ENCODE measurements at regions not wholly inside any gene's neighbourhood (a gene's known extent, or its start where the extent isn't known, plus 50 kb on each side); places are given as distances from the start of the nearest gene placed in this dataset.

DNA sequence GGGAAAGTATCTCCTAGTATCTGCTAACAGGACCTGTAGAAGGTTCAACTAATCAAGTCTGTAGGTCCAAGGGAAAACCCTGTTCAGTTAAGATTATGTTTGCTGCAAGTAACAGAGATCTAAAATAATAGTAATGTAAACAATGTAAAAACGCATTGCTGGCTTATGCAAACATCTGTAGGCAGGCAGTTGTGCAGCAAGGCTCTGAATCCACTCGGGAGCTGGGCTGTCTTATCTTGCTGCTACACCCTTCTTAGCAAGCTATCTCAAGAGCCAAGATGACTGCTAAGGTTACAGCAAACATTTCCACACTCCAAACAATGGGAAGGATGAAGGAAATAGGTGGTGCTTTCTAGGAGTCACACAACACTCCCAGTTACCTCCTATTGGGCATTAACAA lies 397.3 kb upstream of the NRSN1 start:
- TF ChIP-seq, protein P1, sequence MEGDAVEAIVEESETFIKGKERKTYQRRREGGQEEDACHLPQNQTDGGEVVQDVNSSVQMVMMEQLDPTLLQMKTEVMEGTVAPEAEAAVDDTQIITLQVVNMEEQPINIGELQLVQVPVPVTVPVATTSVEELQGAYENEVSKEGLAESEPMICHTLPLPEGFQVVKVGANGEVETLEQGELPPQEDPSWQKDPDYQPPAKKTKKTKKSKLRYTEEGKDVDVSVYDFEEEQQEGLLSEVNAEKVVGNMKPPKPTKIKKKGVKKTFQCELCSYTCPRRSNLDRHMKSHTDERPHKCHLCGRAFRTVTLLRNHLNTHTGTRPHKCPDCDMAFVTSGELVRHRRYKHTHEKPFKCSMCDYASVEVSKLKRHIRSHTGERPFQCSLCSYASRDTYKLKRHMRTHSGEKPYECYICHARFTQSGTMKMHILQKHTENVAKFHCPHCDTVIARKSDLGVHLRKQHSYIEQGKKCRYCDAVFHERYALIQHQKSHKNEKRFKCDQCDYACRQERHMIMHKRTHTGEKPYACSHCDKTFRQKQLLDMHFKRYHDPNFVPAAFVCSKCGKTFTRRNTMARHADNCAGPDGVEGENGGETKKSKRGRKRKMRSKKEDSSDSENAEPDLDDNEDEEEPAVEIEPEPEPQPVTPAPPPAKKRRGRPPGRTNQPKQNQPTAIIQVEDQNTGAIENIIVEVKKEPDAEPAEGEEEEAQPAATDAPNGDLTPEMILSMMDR (IDR thresholded peaks at IDR 0.05; ENCODE audit: poor library complexity, severe bottlenecking): no peak
- TF ChIP-seq EZH2 (IDR thresholded peaks at IDR 0.05; ENCODE audit: borderline replicate concordance, insufficient read depth, low read length, poor library complexity, severe bottlenecking): no peak

Data from neural cell (in vitro differentiated cells).